SJSA1 (cell line): ENCODE measurements at regions not wholly inside any gene's neighbourhood (a gene's known extent, or its start where the extent isn't known, plus 50 kb on each side); places are given as distances from the start of the nearest gene placed in this dataset.
A peak's percentile ranks its signal among the peaks of the same experiment; 100 is the strongest.
"Not testable (repeated sequence)": the region's sequence is repeated elsewhere in the genome, so short reads cannot be mapped to it uniquely, and the experiment has no call there.

Source experiments
- DNase-seq, 2 experiments: peaks; one replicate each; pipeline ENCODE4 v3.0.0-alpha.2; 2015 to 2020; ENCODE audit warnings: low spot score in 2 of 2, low read depth in 1 of 2
- H3K27ac ChIP-seq: fragments of 250-450 bp; sonication (Bioruptor Pico); 2 replicates; pipeline ENCODE4 v1.5.1; 2020; ENCODE audit warnings: mild to moderate bottlenecking, moderate library complexity
- H3K27me3 ChIP-seq: fragments of 250-450 bp; sonication (Bioruptor Pico); replicated peaks from 2 replicates; pipeline ENCODE4 v1.5.1; 2020; ENCODE audit warnings: mild to moderate bottlenecking, moderate library complexity
- H3K36me3 ChIP-seq: fragments of 250-450 bp; sonication (Bioruptor Pico); 2 replicates; pipeline ENCODE4 v1.5.1; 2020; ENCODE audit warnings: mild to moderate bottlenecking
- H3K4me1 ChIP-seq: fragments of 250-450 bp; sonication (Bioruptor Pico); replicated peaks from 2 replicates; pipeline ENCODE4 v1.6.1; 2021; ENCODE audit warnings: mild to moderate bottlenecking
- H3K4me3 ChIP-seq: fragments of 250-450 bp; sonication (Bioruptor Pico); 2 replicates; pipeline ENCODE4 v1.5.1; 2020; ENCODE audit warnings: mild to moderate bottlenecking
- H3K9me3 ChIP-seq: fragments of 250-450 bp; sonication (Bioruptor Pico); replicated peaks from 2 replicates; pipeline ENCODE4 v1.5.1; 2020; ENCODE audit warnings: mild to moderate bottlenecking

GRCh38 chr20:52071136-52071535 is 120.4 kb downstream of the ZFP64 start:
- Histone ChIP-seq H3K4me1 (no peaks in the 10 kb centered on the region), H3K27me3 (no peaks in the 10 kb centered on the region), H3K36me3 (no peaks in the 10 kb centered on the region), H3K9me3 (no peaks in the 10 kb centered on the region), H3K4me3 (no peak overlapping the region), H3K27ac (no peak overlapping the region)
- no peak for DNase-seq

GRCh38 chr20:52064931-52065330 is 126.6 kb downstream of the ZFP64 start:
- Histone ChIP-seq H3K9me3 (no peaks in the 10 kb centered on the region; the same call in 1 of the 2 replicates), H3K27ac (no peak overlapping the region), H3K27me3 (no peaks in the 10 kb centered on the region), H3K36me3 (no peaks in the 10 kb centered on the region), H3K4me3 (no peak overlapping the region), H3K4me1 (0 out of 2 replicates have a peak, but pooled peaks cover 3% of the 10 kb centered on the region)
- DNase-seq, result no peak

GRCh38 chr20:52062452-52063209 is 128.9 kb downstream of the ZFP64 start:
- Histone ChIP-seq H3K4me3 (no peak overlapping the region), H3K4me1 (0 out of 2 replicates have a peak, but pooled peaks cover 3% of the 10 kb centered on the region), H3K36me3 (no peaks in the 10 kb centered on the region), H3K27ac (no peak overlapping the region), H3K9me3 (peaks cover 2% of the 10 kb centered on the region; the same call in 1 of the 2 replicates), H3K27me3 (no peaks in the 10 kb centered on the region)
- DNase-seq, result no peak

- Histone ChIP-seq H3K36me3 (no peaks in the 10 kb centered on the region), H3K4me3 (no peak overlapping the region), H3K27me3 (no peaks in the 10 kb centered on the region), H3K9me3 (peaks cover 18% of the 10 kb centered on the region), H3K27ac (0 out of 2 replicates have a peak overlapping the region, but pooled peaks have one; percentile 4), H3K4me1 (peaks cover 7% of the 10 kb centered on the region)
- peak in 1 of 2 experiments; percentile 34 for DNase-seq
Observed at GRCh38 chr20:52060794-52061714, 130.5 kb downstream of the ZFP64 start.

GRCh38 chr20:52057133-52057532 is 134.4 kb downstream of the ZFP64 start:
- Histone ChIP-seq H3K4me1 (peaks cover 13% of the 10 kb centered on the region), H3K9me3 (peaks cover 21% of the 10 kb centered on the region)
- DNase-seq, H3K27ac ChIP-seq, H3K36me3 ChIP-seq, H3K4me3 ChIP-seq, H3K27me3 ChIP-seq: not testable (repeated sequence)

GRCh38 chr20:52056203-52057062 is 135.1 kb downstream of the ZFP64 start:
- DNase-seq, result peak; percentile 58 to 70
- Histone ChIP-seq H3K27ac (peak overlapping the region; percentile 52), H3K4me1 (peaks cover 13% of the 10 kb centered on the region), H3K4me3 (no peak overlapping the region), H3K9me3 (peaks cover 21% of the 10 kb centered on the region), H3K27me3 (no peaks in the 10 kb centered on the region), H3K36me3 (no peaks in the 10 kb centered on the region)

GRCh38 chr20:52054123-52054522 is 137.5 kb downstream of the ZFP64 start:
- no peak overlapping the region for H3K4me3 ChIP-seq

GRCh38 chr20:52049001-52049731 is 142.4 kb downstream of the ZFP64 start:
- Histone ChIP-seq H3K9me3 (no peaks in the 10 kb centered on the region), H3K4me1 (peaks cover 31% of the 10 kb centered on the region), H3K27me3 (no peaks in the 10 kb centered on the region), H3K36me3 (no peaks in the 10 kb centered on the region), H3K4me3 (no peak overlapping the region), H3K27ac (peak overlapping the region; percentile 67)
- DNase-seq, result peak in 1 of 2 experiments; percentile 72

More at GRCh38 chr20:52054123-52054522, 137.5 kb downstream of the ZFP64 start:
- Histone ChIP-seq H3K9me3 (peaks cover 21% of the 10 kb centered on the region), H3K4me1 (peaks cover 18% of the 10 kb centered on the region), H3K27me3 (no peaks in the 10 kb centered on the region), H3K27ac (no peak overlapping the region), H3K36me3 (no peaks in the 10 kb centered on the region)
- no peak for DNase-seq

GRCh38 chr20:52047811-52048764 is 143.5 kb downstream of the ZFP64 start:
- H3K27me3 ChIP-seq, result no peaks in the 10 kb centered on the region
- H3K4me1 ChIP-seq, result peaks cover 31% of the 10 kb centered on the region
- H3K36me3 ChIP-seq, result no peaks in the 10 kb centered on the region
- no peak overlapping the region for H3K4me3 ChIP-seq
- H3K9me3 ChIP-seq, result no peaks in the 10 kb centered on the region
- peak; percentile 47 to 68 for DNase-seq
- peak overlapping the region; percentile 67 for H3K27ac ChIP-seq

GRCh38 chr20:52041966-52042365 is 149.6 kb downstream of the ZFP64 start:
- H3K4me3 ChIP-seq, result no peak overlapping the region
- H3K36me3 ChIP-seq, result no peaks in the 10 kb centered on the region
- peaks cover 3% of the 10 kb centered on the region; the same call in 1 of the 2 replicates for H3K4me1 ChIP-seq
- H3K9me3 ChIP-seq, result no peaks in the 10 kb centered on the region
- no peaks in the 10 kb centered on the region for H3K27me3 ChIP-seq
- DNase-seq, result no peak
- H3K27ac ChIP-seq, result no peak overlapping the region

GRCh38 chr20:52039790-52040189 is 151.8 kb downstream of the ZFP64 start:
- no peak for DNase-seq
- Histone ChIP-seq H3K4me1 (no peaks in the 10 kb centered on the region), H3K36me3 (no peaks in the 10 kb centered on the region), H3K27ac (no peak overlapping the region), H3K9me3 (no peaks in the 10 kb centered on the region), H3K4me3 (no peak overlapping the region), H3K27me3 (no peaks in the 10 kb centered on the region)

- not testable (repeated sequence) for H3K4me3 ChIP-seq, H3K27ac ChIP-seq, DNase-seq, H3K4me1 ChIP-seq, H3K27me3 ChIP-seq, H3K9me3 ChIP-seq, H3K36me3 ChIP-seq
Observed at GRCh38 chr20:52038632-52039031, 152.9 kb downstream of the ZFP64 start.
